HCT116 (cell line): ENCODE measurements at regions not wholly inside any gene's neighbourhood (a gene's known extent, or its start where the extent isn't known, plus 50 kb on each side); places are given as distances from the start of the nearest gene placed in this dataset.
"Not testable (repeated sequence)": the region's sequence is repeated elsewhere in the genome, so short reads cannot be mapped to it uniquely, and the experiment has no call there.

Experiments used
- ATAC-seq: fragments of 200-7000 bp; cut with Tn5 transposase; 2 replicates; pipeline ENCODE4 v1.9.1; 2020; ENCODE audit warnings: mild to moderate bottlenecking, moderate library complexity
- BruUV-seq: library from RNA; stranded (reverse); fragments of 400-500 nt; replicated peaks from 2 replicates; lab custom pipeline; 2021; lab: Mats Ljungman, UMichigan
- CTCF ChIA-PET: fragments of 300-600 bp; sonication (Branson Sonifier 250); formaldehyde crosslinking; loops from one replicate; lab custom pipeline; 2021; ENCODE audit warnings: antibody characterized with exemption; lab: Charles Lee
- POLR2A ChIA-PET: fragments of 300-600, 350-600 bp; sonication (Branson Sonifier 250); formaldehyde crosslinking; loops from one replicate; lab custom pipeline; 2021; ENCODE audit warnings: antibody characterized with exemption; lab: Charles Lee
- RAD21 ChIA-PET, 2 experiments: fragments of 300-600 bp; sonication (Branson Sonifier 250); formaldehyde crosslinking; loops; one replicate each; lab custom pipeline; 2023; ENCODE audit warnings: low total read pairs in 2 of 2; ENCODE audit not compliant: uncharacterized antibody in 2 of 2, unreplicated experiment in 2 of 2, low non-redundant PET in 1 of 2; lab: Charles Lee
- DNase-seq: peaks from one replicate; pipeline ENCODE4 v3.0.0-alpha.2; 2010; ENCODE audit warnings: low read depth, low spot score
- H2AFZ ChIP-seq: fragments of 200-600 bp; shearing (Covaris generic), sonication (generic); 2 replicates; pipeline ENCODE4 v1.6.1; 2017; ENCODE audit warnings: low read depth, mixed run types, mixed read lengths, antibody characterized with exemption, low read length; ENCODE audit not compliant: poor library complexity, severe bottlenecking
- H3K27ac ChIP-seq: 2 replicates; pipeline ENCODE4 v1.5.1; 2012; ENCODE audit warnings: low read depth, low read length
- H3K27me3 ChIP-seq: fragments of 200-600 bp; sonication (generic); 2 replicates; pipeline ENCODE4 v1.6.1; 2016; ENCODE audit warnings: mixed run types, low read length, mixed read lengths; ENCODE audit not compliant: insufficient read depth
- H3K36me3 ChIP-seq, 2 experiments: fragments of 200-500 bp in 1 of 2; fragments of 200-600 bp in 1 of 2; sonication (Bioruptor generic) in 1 of 2; sonication (generic) in 1 of 2; 2 replicates each; pipeline versions ENCODE4 v1.5.1 to v1.6.1; 2014 to 2016; ENCODE audit warnings: low read length in 2 of 2, inconsistent platforms in 1 of 2, mixed read lengths in 1 of 2, mixed run types in 1 of 2; ENCODE audit not compliant: insufficient read depth in 2 of 2, control insufficient read depth in 1 of 2
- H3K4me1 ChIP-seq, 2 experiments: fragments of 200-600 bp in 1 of 2; sonication (generic) in 1 of 2; 2 replicates each; pipeline versions ENCODE4 v1.5.1 to v1.6.1; 2012 to 2017; ENCODE audit warnings: low read length in 2 of 2, inconsistent platforms in 1 of 2, mild to moderate bottlenecking in 1 of 2, mixed read lengths in 1 of 2, mixed run types in 1 of 2, moderate library complexity in 1 of 2; ENCODE audit not compliant: insufficient read depth in 2 of 2, control insufficient read depth in 1 of 2
- H3K4me2 ChIP-seq: fragments of 200-600 bp; sonication (generic); 2 replicates; pipeline ENCODE4 v1.6.1; 2017; ENCODE audit warnings: mixed run types, low read length, mixed read lengths
- H3K4me3 ChIP-seq, 2 experiments: fragments of 200-600 bp in 1 of 2; sonication (generic) in 1 of 2; replicated peaks in 1 of 2; 2 replicates each; pipeline ENCODE4 v1.5.1; 2011 to 2016; ENCODE audit warnings: low read length in 2 of 2, control low read depth in 1 of 2, low read depth in 1 of 2, mild to moderate bottlenecking in 1 of 2, mixed read lengths in 1 of 2, mixed run types in 1 of 2
- H3K79me2 ChIP-seq: fragments of 200-600 bp; sonication (generic); 2 replicates; pipeline ENCODE4 v1.6.1; 2017; ENCODE audit warnings: mild to moderate bottlenecking, mixed run types, low read length, moderate library complexity, mixed read lengths; ENCODE audit not compliant: insufficient read depth
- H3K9ac ChIP-seq: fragments of 200-600 bp; sonication (generic); 2 replicates; pipeline ENCODE4 v1.6.1; 2016; ENCODE audit warnings: low read length, mixed read lengths
- H3K9me2 ChIP-seq: fragments of 200-600 bp; sonication (generic), shearing (Covaris generic); 2 replicates; pipeline ENCODE4 v1.6.1; 2017; ENCODE audit warnings: mixed run types, mild to moderate bottlenecking, moderate library complexity; ENCODE audit not compliant: insufficient read depth
- H3K9me3 ChIP-seq, 2 experiments: fragments of 200-500 bp in 1 of 2; fragments of 200-600 bp in 1 of 2; sonication (Bioruptor generic) in 1 of 2; sonication (generic) in 1 of 2; 2 replicates each; pipeline ENCODE4 v1.6.1; 2014 to 2017; ENCODE audit warnings: low read length in 2 of 2, mixed read lengths in 2 of 2, inconsistent platforms in 1 of 2, low read depth in 1 of 2, mild to moderate bottlenecking in 1 of 2, mixed run types in 1 of 2, moderate library complexity in 1 of 2; ENCODE audit not compliant: control insufficient read depth in 1 of 2, insufficient read depth in 1 of 2
- H4K20me1 ChIP-seq: fragments of 200-600 bp; sonication (generic), shearing (Covaris generic); 2 replicates; pipeline ENCODE4 v1.6.1; 2017; ENCODE audit warnings: mixed run types, mild to moderate bottlenecking, moderate library complexity; ENCODE audit not compliant: insufficient read depth
- intact Hi-C: fragments of 100-400 bp; cut with micrococcal nuclease; formaldehyde crosslinking; loops from 2 replicates; pipeline ENCODE4 v1.10.0; 2022

DNA sequence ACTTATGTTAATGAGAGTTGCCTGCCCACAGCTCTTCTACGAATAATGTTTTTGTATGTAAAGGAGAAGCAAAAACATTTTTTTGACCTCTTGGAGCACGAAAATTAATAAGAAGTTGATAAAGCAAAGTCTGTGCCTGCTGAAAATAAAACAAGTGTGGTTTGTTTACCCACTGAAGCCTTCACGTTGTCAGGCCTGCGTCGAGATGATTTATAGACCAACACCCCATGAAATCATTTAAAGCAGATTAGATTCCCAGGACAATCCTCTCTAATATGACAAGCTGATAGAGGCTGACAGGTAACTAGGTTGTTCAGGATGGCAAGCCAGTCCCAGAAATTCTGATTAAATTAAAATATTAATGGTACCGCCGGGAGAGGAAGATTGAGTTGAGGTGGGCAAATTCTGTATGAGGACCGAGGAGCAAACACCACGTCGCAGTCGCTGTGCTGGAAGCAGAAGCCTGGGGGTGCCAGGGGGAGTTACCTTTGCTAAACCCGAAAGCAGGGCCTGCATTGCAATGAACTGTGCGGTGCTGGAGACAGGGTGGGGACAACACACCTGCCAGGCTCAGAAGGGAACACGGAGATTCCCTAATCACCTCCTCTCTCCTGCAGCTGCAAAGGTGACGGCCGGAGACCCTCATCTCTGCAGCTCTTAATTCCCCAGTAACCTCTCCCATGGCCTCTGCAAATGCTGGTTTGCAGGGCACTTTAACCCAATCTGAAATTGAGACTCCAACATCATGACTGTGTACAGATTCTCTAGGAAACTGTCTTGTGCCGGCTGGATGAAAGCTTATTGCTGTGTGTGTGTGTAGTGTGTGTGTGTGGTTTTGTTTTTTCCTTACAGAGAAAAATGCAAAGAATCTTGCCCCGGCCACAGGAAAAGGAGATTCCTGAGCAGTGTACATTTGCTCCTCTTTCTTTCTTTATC is 2805.9 kb downstream of the RPIA start:
- DNase-seq, POLR2A ChIA-PET, BruUV-seq, RAD21 ChIA-PET, ATAC-seq, H2AFZ ChIP-seq, H3K27ac ChIP-seq, H3K9me2 ChIP-seq, H3K4me1 ChIP-seq, H3K4me2 ChIP-seq, H3K27me3 ChIP-seq, H3K9me3 ChIP-seq, H3K79me2 ChIP-seq, CTCF ChIA-PET, intact Hi-C loops, H4K20me1 ChIP-seq, H3K4me3 ChIP-seq, H3K36me3 ChIP-seq, H3K9ac ChIP-seq: not testable (repeated sequence)

DNA sequence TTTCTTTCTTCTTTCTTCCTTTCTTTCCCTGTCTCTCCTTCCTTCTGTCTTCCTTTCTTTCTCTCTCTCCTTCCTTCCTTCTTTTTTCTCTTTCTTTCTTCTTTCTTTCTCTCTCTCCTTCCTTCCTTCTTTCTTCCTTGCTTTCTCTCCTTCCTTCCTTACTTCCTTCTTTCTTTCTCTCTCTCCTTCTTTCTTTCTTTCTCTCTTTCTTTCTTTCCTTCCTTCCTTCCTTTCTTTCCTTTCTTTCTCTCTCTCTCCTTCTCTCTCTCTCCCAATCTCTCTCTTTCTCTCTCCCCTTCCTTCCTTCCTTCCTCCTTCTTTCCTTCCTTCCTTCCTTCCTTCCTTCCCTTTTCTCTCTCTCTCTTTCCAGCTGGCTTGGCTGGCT is 2806.6 kb downstream of the RPIA start:
- H3K9ac ChIP-seq, RAD21 ChIA-PET, H3K79me2 ChIP-seq, H3K4me1 ChIP-seq, H3K4me3 ChIP-seq, H3K27ac ChIP-seq, H3K9me2 ChIP-seq, H2AFZ ChIP-seq, ATAC-seq, H3K4me2 ChIP-seq, POLR2A ChIA-PET, H3K27me3 ChIP-seq, BruUV-seq, H3K36me3 ChIP-seq, H3K9me3 ChIP-seq, H4K20me1 ChIP-seq, CTCF ChIA-PET, intact Hi-C loops, DNase-seq: not testable (repeated sequence)

DNA sequence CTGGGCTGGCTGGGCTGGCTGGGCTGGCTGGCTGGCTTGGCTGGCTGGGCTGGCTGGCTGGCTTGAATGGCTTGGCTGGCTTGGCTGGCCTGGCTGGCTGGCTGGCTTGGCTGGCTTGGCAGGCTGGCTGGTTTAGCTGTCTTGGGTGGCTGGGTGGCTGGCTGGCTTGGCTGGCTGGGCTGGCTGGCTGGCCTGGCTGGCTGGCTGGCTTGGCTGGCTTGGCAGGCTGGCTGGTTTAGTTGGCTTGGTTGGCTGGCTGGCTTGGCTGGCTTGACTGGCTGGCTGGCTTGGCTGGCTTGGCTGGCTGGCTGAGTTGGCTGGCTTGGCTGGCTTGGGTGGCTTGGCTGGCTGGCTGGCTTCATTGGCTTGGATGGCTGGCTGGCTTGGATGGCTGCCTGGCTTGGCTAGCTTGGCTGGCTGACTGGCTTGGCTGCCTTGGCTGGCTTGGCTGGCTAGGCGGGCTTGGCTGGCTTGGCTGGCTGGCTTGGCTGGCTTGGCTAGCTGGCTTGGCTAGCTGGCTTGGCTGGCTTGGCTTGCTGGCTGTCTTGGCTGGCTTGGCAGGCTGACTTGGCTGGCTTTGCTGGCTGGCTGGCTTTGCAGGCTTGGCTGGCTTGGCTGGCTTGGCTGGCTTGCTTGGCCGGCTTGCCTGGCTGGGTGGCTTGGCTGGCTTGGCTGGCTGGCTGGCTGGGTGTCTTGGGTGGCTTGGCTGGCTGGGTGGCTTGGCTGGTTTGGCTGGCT is 2807.2 kb downstream of the RPIA start:
- H3K9ac ChIP-seq, DNase-seq, ATAC-seq, H2AFZ ChIP-seq, H3K36me3 ChIP-seq, H3K27me3 ChIP-seq, RAD21 ChIA-PET, H3K4me3 ChIP-seq, intact Hi-C loops, H3K4me2 ChIP-seq, H3K9me2 ChIP-seq, H3K79me2 ChIP-seq, H3K4me1 ChIP-seq, H3K27ac ChIP-seq, H4K20me1 ChIP-seq, POLR2A ChIA-PET, H3K9me3 ChIP-seq, CTCF ChIA-PET, BruUV-seq: not testable (repeated sequence)

DNA sequence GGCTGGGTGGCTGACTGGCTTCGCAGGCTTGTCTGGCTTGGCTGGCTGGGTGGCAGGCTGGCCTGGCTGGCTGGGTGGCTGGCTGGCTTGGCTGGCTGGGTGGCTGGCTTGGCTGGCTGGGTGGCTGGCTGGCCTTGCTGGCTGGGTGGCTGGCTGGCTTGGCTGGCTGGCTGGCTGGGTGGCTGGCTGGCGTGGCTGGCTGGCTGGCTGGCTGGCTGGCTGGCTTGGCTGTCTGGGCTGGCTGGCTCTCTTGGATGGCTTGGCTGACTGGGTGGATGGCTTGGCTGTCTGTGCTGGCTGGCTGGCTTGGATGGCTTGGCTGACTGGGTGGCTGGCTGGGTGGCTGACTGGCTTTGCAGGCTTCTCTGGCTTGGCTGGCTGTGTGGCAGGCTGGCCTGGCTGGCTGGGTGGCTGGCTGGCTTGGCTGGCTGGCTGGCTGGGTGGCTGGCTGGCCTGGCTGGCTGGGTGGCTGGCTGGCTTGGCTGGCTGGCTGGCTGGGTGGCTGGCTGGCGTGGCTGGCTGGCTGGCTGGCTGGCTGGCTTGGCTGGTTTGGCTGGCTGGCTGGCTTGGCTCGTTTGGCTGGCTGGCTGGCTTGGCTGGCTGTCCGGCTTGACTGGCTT is 2808.1 kb downstream of the RPIA start:
- intact Hi-C loops, POLR2A ChIA-PET, H3K9ac ChIP-seq, H3K27me3 ChIP-seq, H4K20me1 ChIP-seq, H3K4me2 ChIP-seq, BruUV-seq, RAD21 ChIA-PET, ATAC-seq, H3K9me2 ChIP-seq, DNase-seq, H3K79me2 ChIP-seq, H3K4me1 ChIP-seq, H3K4me3 ChIP-seq, H2AFZ ChIP-seq, H3K27ac ChIP-seq, CTCF ChIA-PET, H3K36me3 ChIP-seq, H3K9me3 ChIP-seq: not testable (repeated sequence)
